RWPE2 (cell line): ENCODE measurements at regions not wholly inside any gene's neighbourhood (a gene's known extent, or its start where the extent isn't known, plus 50 kb on each side); places are given as distances from the start of the nearest gene placed in this dataset.

Experiments used
- ATAC-seq: fragments of 200-7000 bp; cut with Tn5 transposase; 3 replicates; pipeline ENCODE4 v1.9.1; 2021; ENCODE audit warnings: low read depth
- DNase-seq: peaks from one replicate; pipeline ENCODE4 v3.0.0-alpha.2; 2020; ENCODE audit warnings: low spot score
- H3K27ac ChIP-seq: fragments of 450-650 bp; 2 replicates; pipeline ENCODE4 v1.5.1; 2017; ENCODE audit warnings: mild to moderate bottlenecking; ENCODE audit not compliant: poor library complexity, severe bottlenecking
- H3K27me3 ChIP-seq: fragments of 250-450 bp; sonication (Bioruptor Pico); 2 replicates; pipeline ENCODE4 v1.5.1; 2021; ENCODE audit warnings: mild to moderate bottlenecking, moderate library complexity; ENCODE audit not compliant: insufficient read depth, poor library complexity, severe bottlenecking
- H3K36me3 ChIP-seq: fragments of 250-450 bp; sonication (Bioruptor Pico); 2 replicates; pipeline ENCODE4 v1.5.1; 2020; ENCODE audit warnings: low read depth, mild to moderate bottlenecking, moderate library complexity
- H3K4me1 ChIP-seq: fragments of 250-450 bp; sonication (Bioruptor Pico); 2 replicates; pipeline ENCODE4 v1.5.1; 2021; ENCODE audit warnings: mild to moderate bottlenecking, moderate library complexity; ENCODE audit not compliant: insufficient read depth, poor library complexity, severe bottlenecking
- H3K4me3 ChIP-seq: fragments of 250-450 bp; sonication (Bioruptor Pico); 2 replicates; pipeline ENCODE4 v1.5.1; 2021; ENCODE audit warnings: mild to moderate bottlenecking, moderate library complexity; ENCODE audit not compliant: severe bottlenecking
- H3K9me3 ChIP-seq: fragments of 250-450 bp; sonication (Bioruptor Pico); 2 replicates; pipeline ENCODE4 v1.5.1; 2021; ENCODE audit warnings: mild to moderate bottlenecking, moderate library complexity; ENCODE audit not compliant: severe bottlenecking
- TF ChIP-seq, protein P1 (sequence below): fragments of 450-650 bp; IDR thresholded peaks from one replicate; pipeline ENCODE4 v1.5.1; 2017; ENCODE audit warnings: mild to moderate bottlenecking, moderate library complexity; ENCODE audit not compliant: poor library complexity, severe bottlenecking

DNA sequence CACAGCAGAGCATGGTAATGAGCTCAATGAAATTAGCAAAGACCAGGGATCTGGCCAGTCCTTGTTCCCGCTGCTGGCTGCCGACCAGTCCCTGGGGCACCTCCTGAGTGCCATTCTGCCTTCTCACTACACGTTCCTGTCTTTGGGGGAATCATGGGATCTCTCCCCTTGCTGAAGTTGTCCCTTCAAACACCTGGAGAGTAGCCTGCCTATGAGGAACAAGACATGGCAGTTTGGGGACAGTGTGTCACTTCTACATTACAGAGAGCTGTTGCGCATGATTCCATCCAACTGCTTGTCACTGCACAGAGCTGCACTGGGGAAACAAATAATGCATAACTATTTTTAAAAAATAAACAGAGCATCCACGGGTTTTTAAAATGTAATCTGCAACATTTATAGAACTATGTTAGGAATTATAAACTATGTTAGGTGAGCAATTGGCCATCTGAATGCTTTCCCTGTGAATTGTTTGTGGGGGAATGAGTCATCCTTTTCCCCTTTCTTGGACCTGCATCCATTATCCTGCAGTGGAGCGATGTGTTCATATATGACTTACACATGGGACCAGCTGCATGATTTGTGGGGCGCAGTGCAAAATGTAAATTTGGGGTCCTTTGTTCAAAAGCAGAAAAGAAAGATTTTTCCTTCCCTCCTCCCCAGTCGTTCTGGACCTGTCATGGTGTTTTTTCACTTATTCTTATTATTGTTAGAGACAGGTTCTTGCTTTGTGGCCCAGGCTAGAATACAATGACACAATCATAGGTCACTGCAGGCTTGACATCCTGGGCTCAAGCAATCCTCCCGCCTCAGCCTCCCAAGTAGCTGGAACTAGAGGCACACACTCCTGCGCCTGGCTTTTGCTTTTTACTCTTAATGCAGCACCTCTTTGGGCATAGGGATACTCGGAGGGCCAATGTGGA, 115.0 kb upstream of the TBL1X start:
- Histone ChIP-seq H3K4me3 (no peak overlapping the region), H3K9me3 (no peaks in the 10 kb centered on the region), H3K27me3 (no peaks in the 10 kb centered on the region), H3K4me1 (peaks cover 11% of the 10 kb centered on the region), H3K27ac (no peak overlapping the region), H3K36me3 (no peaks in the 10 kb centered on the region)
- DNase-seq (no peak), ATAC-seq (peak; percentile 41; the same call in 2 of the 3 replicates)
- TF ChIP-seq, protein P1, sequence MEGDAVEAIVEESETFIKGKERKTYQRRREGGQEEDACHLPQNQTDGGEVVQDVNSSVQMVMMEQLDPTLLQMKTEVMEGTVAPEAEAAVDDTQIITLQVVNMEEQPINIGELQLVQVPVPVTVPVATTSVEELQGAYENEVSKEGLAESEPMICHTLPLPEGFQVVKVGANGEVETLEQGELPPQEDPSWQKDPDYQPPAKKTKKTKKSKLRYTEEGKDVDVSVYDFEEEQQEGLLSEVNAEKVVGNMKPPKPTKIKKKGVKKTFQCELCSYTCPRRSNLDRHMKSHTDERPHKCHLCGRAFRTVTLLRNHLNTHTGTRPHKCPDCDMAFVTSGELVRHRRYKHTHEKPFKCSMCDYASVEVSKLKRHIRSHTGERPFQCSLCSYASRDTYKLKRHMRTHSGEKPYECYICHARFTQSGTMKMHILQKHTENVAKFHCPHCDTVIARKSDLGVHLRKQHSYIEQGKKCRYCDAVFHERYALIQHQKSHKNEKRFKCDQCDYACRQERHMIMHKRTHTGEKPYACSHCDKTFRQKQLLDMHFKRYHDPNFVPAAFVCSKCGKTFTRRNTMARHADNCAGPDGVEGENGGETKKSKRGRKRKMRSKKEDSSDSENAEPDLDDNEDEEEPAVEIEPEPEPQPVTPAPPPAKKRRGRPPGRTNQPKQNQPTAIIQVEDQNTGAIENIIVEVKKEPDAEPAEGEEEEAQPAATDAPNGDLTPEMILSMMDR = no peak

DNA sequence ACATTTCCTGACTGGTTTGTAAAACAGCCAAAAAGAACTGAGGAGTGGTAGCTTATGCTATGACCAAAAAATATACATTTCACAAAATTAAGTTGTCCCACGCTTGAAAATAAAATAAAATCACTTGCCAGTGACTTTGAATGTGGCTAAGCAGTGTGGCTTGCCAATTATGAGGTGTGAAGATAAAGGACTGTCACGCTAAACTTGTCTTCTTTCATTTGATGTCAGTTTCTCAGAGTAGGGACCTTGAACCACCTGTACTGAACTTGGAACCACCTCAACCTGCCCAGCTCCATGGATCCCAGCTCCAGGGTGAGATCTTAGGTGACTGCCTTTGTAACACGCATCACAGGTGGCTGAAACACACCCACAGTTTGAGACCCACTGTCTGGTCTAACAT, 113.7 kb upstream of the TBL1X start:
- no peak for ATAC-seq

DNA sequence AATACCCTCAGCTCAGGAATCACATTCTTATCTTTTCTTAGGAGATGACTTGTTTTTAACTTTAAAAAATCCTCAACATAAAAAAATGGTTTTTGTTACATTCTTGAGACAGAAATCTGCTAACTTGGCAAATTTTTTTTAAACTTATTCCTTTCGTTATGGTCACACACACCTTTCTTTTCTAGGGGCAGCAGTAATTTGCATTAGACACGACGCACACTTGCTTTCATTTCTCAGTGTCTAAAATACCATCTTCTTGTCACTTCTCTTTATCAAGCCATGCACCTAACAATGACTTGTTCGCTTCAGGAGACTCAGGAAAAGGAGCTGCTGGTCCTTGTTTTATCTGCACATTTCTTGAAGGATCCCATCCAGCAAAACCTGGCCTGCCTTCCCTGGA, 112.6 kb upstream of the TBL1X start:
- Histone ChIP-seq H3K27me3 (no peaks in the 10 kb centered on the region), H3K4me1 (peaks cover 11% of the 10 kb centered on the region), H3K9me3 (no peaks in the 10 kb centered on the region), H3K27ac (no peak overlapping the region), H3K4me3 (no peak overlapping the region), H3K36me3 (no peaks in the 10 kb centered on the region)
- ATAC-seq (no peak), DNase-seq (no peak)
- TF ChIP-seq, protein P1 = no peak

More for the DNA sequence above, 113.7 kb upstream of the TBL1X start:
- Histone ChIP-seq H3K27ac (no peak overlapping the region), H3K9me3 (no peaks in the 10 kb centered on the region), H3K27me3 (no peaks in the 10 kb centered on the region), H3K4me1 (peaks cover 11% of the 10 kb centered on the region), H3K36me3 (no peaks in the 10 kb centered on the region), H3K4me3 (no peak overlapping the region)
- TF ChIP-seq, protein P1 = no peak
- DNase-seq = no peak

DNA sequence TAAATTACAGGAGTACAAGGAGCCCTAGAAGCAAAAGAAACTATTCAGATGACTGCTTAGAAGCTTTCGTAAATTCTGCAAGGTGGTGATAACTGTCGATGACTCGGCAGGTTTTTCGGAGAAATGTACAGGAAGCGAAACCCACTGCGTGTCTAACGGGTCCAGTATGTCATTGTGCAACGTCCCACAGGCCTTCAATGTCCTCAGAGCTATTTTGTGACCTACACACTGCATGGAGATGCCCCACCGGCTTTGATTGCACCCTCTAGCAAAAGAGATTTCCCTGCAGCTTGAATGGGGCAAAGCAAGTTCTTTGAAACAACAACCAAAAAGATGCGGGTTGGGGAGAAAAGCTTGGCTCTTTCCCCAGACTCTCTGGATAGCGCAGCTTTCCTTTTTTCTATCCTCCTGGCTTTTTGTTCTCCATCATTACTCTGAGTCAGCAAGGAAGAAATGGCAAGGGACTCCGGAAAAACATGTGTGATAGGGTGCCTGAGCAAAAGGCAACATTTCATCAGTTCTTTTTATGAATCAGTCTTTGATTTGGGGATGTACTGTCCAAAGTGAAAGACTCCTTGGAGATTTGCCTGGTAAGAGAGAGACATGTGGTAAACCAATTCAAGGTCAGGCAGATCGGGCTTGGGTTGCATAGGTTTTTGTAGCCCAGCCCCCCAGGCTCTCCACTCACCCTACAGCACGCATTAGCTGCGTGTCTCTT, 112.0 kb upstream of the TBL1X start:
- no peak for ATAC-seq
- no peak for DNase-seq
- Histone ChIP-seq H3K4me1 (peaks cover 11% of the 10 kb centered on the region), H3K27me3 (no peaks in the 10 kb centered on the region), H3K27ac (no peak overlapping the region), H3K36me3 (no peaks in the 10 kb centered on the region), H3K9me3 (no peaks in the 10 kb centered on the region), H3K4me3 (no peak overlapping the region)
- TF ChIP-seq, protein P1 = no peak
